ENCODE measurements at regions not wholly inside any gene's neighbourhood (a gene's known extent, or its start where the extent isn't known, plus 50 kb on each side); places are given as distances from the start of the nearest gene placed in this dataset.

- no peak overlapping the region for H3K4me3 ChIP-seq (ENCODE audit: control insufficient read depth, low read depth, low read length)
- no peak for TF ChIP-seq CTCF (conservative IDR thresholded peaks at IDR 0.05; ENCODE audit: control insufficient read depth, insufficient read depth, low read depth, low read length)
- no peak for DNase-seq (ENCODE audit: low read depth)
These were observed 168.6 kb upstream of the IGFBP7 start for GRCh38 chr4:57278780-57279179.

- TF ChIP-seq CTCF (conservative IDR thresholded peaks at IDR 0.05; ENCODE audit: control insufficient read depth, insufficient read depth, low read depth, low read length): no peak
- H3K4me3 ChIP-seq (ENCODE audit: control insufficient read depth, low read depth, low read length): no peak overlapping the region
- DNase-seq (ENCODE audit: low read depth): no peak
These were observed 163.9 kb upstream of the IGFBP7 start for GRCh38 chr4:57274082-57274481.

GRCh38 chr4:57270346-57270745 is 160.2 kb upstream of the IGFBP7 start:
- DNase-seq (ENCODE audit: low read depth): peak; percentile 28
- no peak overlapping the region for H3K4me3 ChIP-seq (ENCODE audit: control insufficient read depth, low read depth, low read length)
- no peak for TF ChIP-seq CTCF (conservative IDR thresholded peaks at IDR 0.05; ENCODE audit: control insufficient read depth, insufficient read depth, low read depth, low read length)

- TF ChIP-seq CTCF (conservative IDR thresholded peaks at IDR 0.05; ENCODE audit: control insufficient read depth, insufficient read depth, low read depth, low read length): no peak
- DNase-seq (ENCODE audit: low read depth): no peak
- no peak overlapping the region for H3K4me3 ChIP-seq (ENCODE audit: control insufficient read depth, low read depth, low read length)
These were observed 155.8 kb upstream of the IGFBP7 start for GRCh38 chr4:57265831-57266582.

- DNase-seq (ENCODE audit: low read depth): no peak
- no peak overlapping the region for H3K4me3 ChIP-seq (ENCODE audit: control insufficient read depth, low read depth, low read length)
- no peak for TF ChIP-seq CTCF (conservative IDR thresholded peaks at IDR 0.05; ENCODE audit: control insufficient read depth, insufficient read depth, low read depth, low read length)
These were observed 144.6 kb upstream of the IGFBP7 start for GRCh38 chr4:57254754-57255153.

- peak; percentile 62 for DNase-seq (ENCODE audit: low read depth)
- no peak for TF ChIP-seq CTCF (conservative IDR thresholded peaks at IDR 0.05; ENCODE audit: control insufficient read depth, insufficient read depth, low read depth, low read length)
- no peak overlapping the region for H3K4me3 ChIP-seq (ENCODE audit: control insufficient read depth, low read depth, low read length)
These were observed 138.9 kb upstream of the IGFBP7 start for GRCh38 chr4:57249083-57249482.
